Effector CD4-positive, alpha-beta T cell (primary cell): ENCODE measurements at regions not wholly inside any gene's neighbourhood (a gene's known extent, or its start where the extent isn't known, plus 50 kb on each side); places are given as distances from the start of the nearest gene placed in this dataset.

ENCODE experiments used
- DNase-seq: peaks from one replicate; pipeline ENCODE4 v3.0.0-alpha.2; 2020

DNA sequence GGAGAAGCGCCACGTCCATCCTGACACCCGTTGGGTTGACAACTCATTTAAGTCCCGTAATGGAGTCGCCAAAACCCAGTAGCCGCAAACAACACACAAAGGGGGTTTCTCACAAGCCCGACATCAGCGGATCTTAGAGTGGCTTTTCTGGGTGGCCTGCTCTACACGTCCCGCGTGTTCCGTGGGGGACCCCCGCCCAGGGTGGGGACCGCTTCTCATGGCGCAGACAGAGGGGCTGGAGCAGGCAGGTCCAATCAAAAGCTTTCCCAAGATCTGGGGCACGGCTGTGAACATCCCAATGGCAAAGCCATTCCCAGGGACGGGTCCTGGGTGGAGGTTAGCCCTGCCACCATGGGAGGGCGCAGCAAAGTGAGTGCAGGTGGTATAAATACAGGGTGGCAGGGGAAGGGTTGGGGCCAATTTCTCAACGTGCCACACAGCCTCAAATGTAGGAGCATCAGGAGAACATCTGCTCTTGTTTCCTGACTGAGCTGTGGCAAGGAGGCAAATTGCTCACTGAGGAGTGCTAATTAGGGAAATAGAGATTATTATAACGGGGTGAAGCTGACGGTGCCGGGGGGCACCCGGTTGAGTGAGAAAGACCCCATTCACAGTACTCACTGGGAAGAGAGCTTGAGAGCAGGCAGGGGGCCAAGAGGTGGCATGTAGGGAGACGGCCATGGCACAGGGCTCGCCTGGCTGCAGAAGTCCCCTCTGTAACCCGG lies 1447.2 kb downstream of the TBC1D22A start:
- DNase-seq = no peak

DNA sequence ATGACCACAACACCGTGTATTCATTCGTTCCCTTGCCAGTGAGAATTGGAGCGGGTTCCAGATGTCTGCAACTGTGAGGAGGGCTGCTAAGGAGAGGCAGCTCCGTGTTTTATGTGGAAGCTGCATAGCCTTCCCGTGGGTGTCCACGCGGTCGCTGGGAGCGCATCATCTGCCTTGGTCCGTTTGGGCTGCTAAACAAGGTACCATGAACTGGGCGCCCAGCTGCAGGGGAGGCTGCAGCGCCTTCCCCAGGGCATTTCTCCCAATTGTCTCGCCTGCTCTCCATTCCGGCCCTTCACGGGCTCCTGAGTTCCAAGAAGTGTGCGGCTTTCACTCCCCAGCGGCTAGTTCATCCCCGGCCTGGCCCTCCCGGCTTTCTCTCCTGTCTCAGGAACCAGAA lies 1446.4 kb downstream of the TBC1D22A start:
- no peak for DNase-seq

DNA sequence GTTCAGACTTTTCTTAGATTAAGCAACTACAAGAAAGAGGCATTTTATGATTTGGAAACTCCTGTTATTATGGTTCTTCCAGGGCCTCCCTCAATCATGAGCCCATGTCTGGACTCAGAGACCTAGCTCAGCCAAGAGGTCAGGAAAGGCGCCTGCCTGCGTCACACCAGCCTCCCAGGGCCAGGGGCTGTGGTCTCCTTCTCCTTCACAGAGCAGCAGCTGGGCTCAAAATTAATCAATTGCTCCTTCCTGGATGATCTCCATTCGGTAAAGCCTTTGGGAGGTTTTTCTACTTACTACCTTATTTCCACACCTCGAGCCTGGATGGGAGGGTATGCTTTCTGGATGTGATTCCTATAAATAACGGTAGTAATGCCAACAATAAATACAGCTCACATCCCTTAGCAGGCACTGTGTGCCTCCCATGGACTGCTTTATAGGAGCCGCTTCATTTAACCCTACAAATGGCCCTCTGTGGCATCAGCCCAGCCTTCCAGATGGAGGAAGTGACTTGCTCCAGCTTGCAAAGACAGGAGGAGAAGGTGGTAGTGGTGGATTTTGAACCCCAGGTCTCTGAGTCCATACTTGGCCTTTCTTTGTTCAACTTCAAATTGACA lies 1445.6 kb downstream of the TBC1D22A start:
- DNase-seq = no peak

DNA sequence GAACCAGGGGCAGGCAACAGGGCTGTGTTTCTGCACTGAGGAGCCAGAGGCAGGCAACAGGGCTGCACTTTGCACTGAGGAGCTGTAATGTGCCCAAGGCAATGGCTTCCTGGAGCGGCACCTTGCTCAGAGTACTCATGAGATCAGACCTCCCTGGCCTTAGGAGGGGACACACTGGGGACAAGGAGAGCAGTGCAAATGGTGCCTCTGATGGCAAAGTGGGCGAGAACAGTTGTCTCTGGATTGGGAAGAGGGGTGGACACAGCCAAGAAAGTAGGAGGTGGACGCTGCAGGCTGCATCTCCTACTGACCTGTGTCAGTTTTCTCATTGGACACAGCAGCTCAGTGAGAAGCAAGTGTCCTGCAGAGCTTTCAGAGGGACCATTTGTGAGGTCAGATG lies 1443.3 kb downstream of the TBC1D22A start:
- no peak for DNase-seq

DNA sequence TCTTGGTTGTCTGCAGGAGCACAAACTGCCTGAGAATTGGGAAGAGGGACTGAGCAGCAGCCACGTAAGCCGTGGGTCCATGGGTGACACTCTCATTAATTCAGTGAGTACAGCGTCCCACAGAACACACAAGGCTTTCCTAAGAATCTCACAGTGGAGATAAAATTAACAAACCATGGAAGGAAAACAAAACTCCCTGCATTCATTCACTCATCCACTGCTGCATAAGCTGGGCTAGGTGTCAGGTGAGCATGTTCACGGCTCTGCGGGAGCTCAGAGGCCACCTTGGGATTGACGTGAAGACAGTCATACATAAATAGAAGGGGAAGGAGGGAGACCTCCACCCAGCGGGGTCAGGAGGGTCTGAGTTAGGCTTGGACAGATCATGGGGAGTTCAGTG lies 1442.7 kb downstream of the TBC1D22A start:
- DNase-seq = no peak

- no peak for DNase-seq
Measured at GRCh38 chr22:48204296-48204695, 1441.8 kb downstream of the TBC1D22A start.

DNA sequence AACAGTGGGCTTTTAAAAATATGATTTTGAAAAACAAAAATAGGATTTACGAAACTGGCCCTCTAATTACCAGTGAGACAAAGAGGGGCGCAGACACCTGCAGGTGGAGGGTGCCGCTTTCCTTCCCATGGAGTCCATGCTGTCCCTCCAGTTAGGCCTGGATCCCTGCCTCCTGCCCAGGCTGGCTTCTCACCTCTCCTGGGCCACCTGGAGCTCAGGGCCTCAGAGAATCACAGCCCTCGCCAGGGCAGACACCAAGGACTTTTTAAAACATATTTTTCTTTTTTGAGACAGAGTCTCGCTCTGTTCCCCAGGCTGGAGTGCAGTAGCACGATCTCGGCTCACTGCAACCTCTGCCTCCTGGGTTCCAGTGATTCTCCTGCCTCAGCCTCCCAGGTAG lies 1437.2 kb downstream of the TBC1D22A start:
- no peak for DNase-seq

- no peak for DNase-seq
Measured at GRCh38 chr22:48198489-48199459, 1436.3 kb downstream of the TBC1D22A start.

GRCh38 chr22:48197189-48197690 lies 1434.8 kb downstream of the TBC1D22A start:
- no peak for DNase-seq

DNA sequence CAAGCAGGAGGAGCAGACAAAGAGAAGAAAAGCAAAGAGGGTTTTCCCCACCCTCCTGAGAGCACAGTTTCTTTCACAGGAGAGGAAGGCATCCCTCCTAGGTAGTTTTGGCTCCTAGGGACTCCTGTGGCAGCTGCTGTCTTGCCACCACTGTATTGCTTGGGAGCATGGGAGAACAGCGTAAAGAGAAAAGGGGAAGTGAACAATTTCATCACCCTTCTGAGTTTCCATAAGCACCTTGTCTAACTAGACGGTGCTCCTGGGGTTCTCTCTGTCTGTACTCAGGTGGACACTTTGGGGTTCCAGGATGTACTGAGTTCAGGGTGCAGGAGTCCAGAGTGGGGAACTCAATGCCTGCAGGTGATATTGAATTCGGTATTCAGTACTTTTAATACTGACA lies 1430.5 kb downstream of the TBC1D22A start:
- no peak for DNase-seq

- DNase-seq = no peak
Measured at GRCh38 chr22:48192071-48192470, 1429.6 kb downstream of the TBC1D22A start.

DNA sequence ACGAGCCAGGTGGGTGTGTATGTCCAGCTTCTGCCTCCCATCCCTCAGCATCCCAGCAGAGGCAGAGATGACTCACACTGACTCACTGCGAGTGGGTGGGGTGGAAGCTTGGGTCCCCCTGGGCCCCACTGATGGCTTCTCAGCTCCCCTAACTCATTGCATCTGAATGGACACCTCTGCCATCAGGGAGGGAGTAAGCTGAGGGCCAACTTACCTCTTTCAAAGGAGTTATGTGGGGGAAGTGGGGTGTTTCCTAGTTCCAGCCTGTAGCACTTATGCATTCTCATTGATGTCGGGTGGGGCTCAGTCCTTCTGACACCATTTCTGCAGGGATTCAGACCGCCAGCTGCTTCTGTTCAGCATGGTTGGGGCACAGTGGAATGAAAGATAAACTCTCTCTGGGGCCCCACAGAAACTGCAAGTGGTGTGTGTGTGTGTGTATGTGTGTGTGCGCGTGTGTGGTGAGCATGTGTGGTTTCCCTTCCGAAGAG lies 1425.8 kb downstream of the TBC1D22A start:
- no peak for DNase-seq

DNA sequence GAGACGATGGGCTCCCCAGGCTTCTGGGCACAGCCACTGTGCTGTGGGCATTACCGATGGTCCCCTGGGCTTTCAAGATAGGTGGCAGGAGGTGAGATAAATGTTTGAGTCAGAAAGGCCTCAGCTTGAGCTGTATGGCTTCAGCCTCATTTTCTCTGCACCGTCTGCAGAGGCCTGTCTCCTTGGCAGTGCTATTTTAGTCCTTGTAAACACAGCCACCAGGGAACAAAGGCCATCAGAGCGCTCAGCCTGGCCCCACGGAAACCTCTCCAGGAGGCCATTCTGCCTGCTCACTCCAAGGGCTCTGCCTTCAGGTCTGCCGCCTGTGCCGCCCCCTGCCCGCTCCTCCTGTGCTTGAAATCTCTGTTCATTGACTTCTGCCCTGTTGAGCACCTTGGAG lies 1424.9 kb downstream of the TBC1D22A start:
- DNase-seq = no peak

GRCh38 chr22:48186146-48186790 lies 1423.8 kb downstream of the TBC1D22A start:
- DNase-seq = no peak

DNA sequence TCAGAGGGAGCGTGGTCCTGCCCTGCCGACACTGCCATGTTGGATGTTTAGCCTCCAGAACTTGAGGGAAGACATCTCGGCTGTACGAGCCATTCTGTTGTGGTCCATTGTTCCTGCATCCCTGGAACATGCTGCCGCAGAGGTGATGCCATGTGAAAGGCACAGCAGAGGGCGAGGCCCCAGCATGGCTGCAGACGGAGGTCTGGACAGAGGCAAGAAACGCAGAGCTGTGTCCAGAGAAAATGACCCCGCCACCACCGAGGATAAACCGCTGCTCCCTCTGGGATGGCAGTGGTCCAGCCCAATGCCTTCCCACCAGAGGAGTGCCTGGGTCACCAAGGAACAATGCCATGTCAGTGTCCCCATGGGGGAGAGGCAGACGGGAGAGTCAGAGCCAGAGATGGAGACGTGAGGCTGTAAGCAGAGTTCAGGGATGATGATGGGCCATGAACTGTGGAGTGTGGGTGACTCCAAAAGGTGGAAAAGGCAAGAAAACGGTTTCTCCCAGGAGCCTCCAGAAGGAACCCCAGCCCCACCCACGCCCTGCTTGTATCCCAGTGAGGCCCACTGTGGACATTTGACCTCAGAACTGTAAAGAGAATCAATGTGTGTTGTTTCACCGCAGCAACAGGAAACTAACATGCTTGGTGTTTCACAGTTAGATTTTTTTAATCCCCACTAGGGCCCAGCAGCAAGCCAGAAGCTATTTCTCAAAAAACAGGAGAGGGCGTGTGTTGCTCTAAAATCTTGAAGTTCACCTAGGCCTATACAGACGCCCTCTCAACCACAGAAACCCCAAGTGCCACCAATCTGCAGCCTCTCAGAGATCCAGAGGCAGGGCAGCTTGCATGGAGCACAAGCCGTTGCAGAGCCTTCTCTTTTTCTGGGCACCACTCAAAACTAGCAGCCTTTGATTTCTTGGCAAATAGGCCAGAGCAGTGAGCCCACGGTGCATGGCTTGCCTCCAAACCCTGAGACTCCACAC lies 1422.9 kb downstream of the TBC1D22A start:
- DNase-seq = no peak

DNA sequence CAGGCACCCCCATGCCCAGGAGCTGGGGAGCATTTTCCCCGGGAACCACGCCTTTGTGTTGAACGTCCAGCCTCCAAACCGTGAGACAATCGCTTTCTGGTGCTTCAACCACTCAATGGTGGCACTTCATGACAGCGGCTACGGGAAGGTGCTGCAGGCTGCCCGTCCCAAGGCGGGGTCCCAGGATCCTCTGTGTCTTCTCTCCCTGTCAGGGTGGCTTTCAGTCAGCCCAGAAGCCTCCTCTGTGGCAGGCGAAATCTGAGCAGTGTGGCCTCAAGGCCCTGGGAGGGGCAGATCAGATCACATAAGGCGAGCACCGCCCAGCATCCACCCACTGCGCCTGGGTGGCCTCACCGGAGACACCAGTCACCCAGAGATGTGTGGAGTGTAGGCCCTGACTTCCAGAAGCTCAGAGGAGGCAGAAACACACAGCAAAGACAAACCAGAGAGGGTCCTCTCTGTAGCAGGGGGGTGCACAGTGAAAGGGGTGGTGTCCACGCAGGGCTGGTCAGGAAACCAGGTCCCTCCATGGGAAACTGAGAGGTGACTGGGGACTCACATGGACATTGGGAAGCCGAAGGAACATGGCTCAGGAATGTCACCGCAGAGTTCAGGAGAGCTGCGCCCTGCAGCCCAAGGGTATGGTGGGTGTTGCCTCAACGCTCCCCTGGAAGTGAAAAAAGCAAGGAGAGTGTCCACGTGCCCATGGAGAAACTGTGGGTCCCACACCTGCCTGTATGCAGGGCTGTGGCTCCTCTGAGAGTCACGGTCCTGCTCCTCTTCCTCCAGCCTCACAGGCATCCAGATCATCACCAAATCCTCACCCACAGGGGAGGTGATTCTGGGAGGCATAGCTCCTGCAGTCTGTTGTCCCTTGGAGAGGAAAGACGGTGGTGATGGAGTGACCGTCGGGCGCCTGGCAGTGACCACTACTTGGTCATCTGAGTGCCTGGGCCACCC lies 1420.7 kb downstream of the TBC1D22A start:
- no peak for DNase-seq

DNA sequence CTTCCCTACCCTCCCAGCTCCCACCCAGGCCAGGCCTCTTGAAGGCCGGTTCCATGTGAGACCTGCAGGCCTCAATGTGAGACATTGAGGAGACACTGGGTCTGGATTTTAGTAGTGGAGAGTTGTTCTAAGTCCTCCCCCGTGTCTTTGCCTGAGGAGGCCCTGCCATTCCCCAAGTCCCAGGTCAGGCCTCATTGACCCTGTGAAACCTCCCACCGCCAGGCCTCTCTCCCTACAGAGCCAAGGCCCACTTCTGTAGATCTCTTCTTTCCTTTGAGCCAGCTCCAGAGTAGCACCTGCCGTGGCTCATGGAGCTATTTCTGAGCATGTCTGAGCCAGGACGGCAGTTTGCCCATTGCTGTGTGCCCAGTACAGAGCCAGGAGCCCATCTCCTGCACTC lies 1419.6 kb downstream of the TBC1D22A start:
- DNase-seq = no peak

- DNase-seq = no peak
Measured at GRCh38 chr22:48181263-48181955, 1419.0 kb downstream of the TBC1D22A start.

DNA sequence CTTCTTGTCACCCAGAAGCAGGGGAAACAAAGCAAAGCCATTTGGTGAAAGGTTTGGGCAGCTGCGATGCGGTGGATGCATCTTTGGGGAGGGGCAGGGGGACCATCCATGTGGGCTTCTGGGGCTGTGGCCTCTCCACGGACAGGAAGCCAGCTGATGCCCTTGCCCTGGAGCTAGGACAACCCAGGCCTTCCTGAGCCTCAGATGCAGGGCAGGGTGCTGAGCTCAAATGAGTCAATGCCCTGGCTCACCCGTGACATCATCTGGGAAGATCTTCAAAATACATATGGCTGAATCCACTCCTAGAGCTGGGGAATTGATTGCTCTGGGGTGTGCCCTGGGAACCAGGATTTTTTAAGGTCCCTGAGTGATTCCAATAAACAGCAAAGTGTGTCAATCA lies 1418.2 kb downstream of the TBC1D22A start:
- DNase-seq = no peak
